ENCODE measurements at regions not wholly inside any gene's neighbourhood (a gene's known extent, or its start where the extent isn't known, plus 50 kb on each side); places are given as distances from the start of the nearest gene placed in this dataset.

- no peak for TF ChIP-seq CTCF (conservative IDR thresholded peaks at IDR 0.05; ENCODE audit: low read length)
- TF ChIP-seq EZH2phosphoT487 (IDR thresholded peaks at IDR 0.05; ENCODE audit: borderline replicate concordance, low read depth, low read length), result no peak
These were observed 83.2 kb upstream of the BRD7 start for GRCh38 chr16:50451951-50452508.
